HEK293 (cell line): ENCODE measurements at regions not wholly inside any gene's neighbourhood (a gene's known extent, or its start where the extent isn't known, plus 50 kb on each side); places are given as distances from the start of the nearest gene placed in this dataset.

ENCODE experiments used
- ZNF324 ChIP-seq: fragments of 450-650 bp; formaldehyde crosslinking; IDR thresholded peaks from 2 replicates; pipeline ENCODE4 v1.5.1; 2016; ENCODE audit warnings: missing biosample characterization, missing genetic modification characterization
- TF ChIP-seq, protein P1 (sequence below): fragments of 450-650 bp; formaldehyde crosslinking; IDR thresholded peaks from 2 replicates; pipeline ENCODE4 v1.5.1; 2016; ENCODE audit warnings: missing biosample characterization, missing genetic modification characterization

DNA sequence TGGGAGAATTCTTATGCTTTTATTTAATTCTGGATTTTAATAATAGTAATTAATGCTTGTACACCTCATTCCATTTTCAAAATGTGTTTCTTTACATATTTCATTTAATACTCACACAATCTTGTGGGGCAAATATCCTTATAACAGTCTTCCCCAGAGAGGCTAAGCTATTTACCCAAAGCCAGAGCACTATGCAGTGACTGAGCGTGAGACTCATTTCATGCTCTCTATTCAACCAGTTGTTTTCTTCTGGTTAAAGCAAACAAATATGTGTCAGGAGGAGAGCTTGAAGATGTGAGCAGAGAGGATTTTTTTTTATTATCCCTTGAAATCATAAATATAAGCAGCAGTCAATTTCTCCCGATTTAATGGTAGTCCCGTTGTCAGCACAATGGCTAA lies 548.3 kb upstream of the TBL1XR1 start:
- TF ChIP-seq, protein P1, sequence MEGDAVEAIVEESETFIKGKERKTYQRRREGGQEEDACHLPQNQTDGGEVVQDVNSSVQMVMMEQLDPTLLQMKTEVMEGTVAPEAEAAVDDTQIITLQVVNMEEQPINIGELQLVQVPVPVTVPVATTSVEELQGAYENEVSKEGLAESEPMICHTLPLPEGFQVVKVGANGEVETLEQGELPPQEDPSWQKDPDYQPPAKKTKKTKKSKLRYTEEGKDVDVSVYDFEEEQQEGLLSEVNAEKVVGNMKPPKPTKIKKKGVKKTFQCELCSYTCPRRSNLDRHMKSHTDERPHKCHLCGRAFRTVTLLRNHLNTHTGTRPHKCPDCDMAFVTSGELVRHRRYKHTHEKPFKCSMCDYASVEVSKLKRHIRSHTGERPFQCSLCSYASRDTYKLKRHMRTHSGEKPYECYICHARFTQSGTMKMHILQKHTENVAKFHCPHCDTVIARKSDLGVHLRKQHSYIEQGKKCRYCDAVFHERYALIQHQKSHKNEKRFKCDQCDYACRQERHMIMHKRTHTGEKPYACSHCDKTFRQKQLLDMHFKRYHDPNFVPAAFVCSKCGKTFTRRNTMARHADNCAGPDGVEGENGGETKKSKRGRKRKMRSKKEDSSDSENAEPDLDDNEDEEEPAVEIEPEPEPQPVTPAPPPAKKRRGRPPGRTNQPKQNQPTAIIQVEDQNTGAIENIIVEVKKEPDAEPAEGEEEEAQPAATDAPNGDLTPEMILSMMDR (tag by site-specific recombination), result no peak
- no peak for TF ChIP-seq ZNF324 (tag by site-specific recombination)
